GM12864 (cell line): ENCODE measurements at regions not wholly inside any gene's neighbourhood (a gene's known extent, or its start where the extent isn't known, plus 50 kb on each side); places are given as distances from the start of the nearest gene placed in this dataset.
A peak's percentile ranks its signal among the peaks of the same experiment; 100 is the strongest.
"Not testable (repeated sequence)": the region's sequence is repeated elsewhere in the genome, so short reads cannot be mapped to it uniquely, and the experiment has no call there.

Source experiments
- DNase-seq: peaks from one replicate; pipeline ENCODE4 v3.0.0-alpha.2; 2011; ENCODE audit warnings: low read depth
- H3K4me3 ChIP-seq: 2 replicates; pipeline ENCODE4 v1.5.1; 2011; ENCODE audit warnings: mild to moderate bottlenecking, low read depth, low read length, control low read depth
- TF ChIP-seq, protein P1 (sequence below): IDR thresholded peaks from 2 replicates; pipeline ENCODE4 v1.5.1; 2011; ENCODE audit warnings: low read depth, mild to moderate bottlenecking, moderate library complexity, low read length, control low read depth, inconsistent platforms; ENCODE audit errors: missing control alignments

DNA sequence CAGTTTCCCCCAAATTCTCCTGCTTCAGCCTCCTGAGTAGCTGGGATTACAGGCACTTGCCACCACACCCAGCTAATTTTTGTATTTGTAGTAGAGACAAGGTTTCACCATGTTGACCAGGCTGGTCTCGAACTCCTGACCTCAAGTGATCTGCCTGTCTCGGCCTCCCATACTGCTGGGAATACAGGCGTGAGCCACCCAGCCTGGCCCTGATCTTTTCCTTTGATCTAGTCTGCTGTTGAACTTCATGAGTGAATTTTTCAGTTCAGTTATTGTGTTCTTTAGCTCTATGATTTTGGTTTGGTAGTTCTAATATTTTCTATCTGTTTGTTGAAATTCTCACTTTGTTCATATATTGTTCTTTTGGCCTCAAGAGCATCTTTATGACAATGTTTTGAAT is 83.4 kb upstream of the RAP2C start:
- not testable (repeated sequence) for DNase-seq, H3K4me3 ChIP-seq

DNA sequence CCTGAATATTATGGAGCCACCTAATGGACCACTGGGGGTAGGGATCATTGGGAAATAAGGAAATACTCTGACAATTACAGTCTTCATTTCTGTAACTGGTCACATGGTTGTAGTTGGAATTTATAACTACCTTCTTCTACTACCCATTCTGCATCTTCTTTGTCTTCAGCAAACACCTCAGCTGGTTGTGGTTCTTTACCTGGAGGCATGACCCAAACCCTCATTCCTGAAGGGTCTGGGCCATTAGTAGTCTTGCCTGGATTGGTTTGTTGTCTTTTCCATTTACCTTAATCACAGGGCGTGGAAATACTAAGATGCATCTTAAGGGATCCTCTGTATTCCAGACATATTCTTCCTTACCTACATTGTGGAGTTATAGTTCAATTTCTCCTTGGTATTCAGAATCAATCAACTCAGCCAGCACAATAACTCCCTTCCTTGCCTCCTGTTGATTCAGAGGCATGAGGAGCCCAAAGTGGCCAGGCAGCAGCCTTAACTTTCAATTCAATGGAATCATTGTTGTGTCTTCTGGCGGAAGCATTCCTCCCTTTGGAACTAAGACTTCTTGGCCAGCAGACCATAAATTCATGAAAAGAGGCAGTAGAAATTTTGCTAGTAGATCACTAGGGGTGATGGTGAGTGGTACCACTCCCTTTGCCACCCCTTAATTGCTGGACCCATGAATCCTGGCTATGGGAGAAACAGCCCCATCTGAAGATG is 75.7 kb upstream of the RAP2C start:
- no peak overlapping the region for H3K4me3 ChIP-seq
- no peak for DNase-seq
- TF ChIP-seq, protein P1, sequence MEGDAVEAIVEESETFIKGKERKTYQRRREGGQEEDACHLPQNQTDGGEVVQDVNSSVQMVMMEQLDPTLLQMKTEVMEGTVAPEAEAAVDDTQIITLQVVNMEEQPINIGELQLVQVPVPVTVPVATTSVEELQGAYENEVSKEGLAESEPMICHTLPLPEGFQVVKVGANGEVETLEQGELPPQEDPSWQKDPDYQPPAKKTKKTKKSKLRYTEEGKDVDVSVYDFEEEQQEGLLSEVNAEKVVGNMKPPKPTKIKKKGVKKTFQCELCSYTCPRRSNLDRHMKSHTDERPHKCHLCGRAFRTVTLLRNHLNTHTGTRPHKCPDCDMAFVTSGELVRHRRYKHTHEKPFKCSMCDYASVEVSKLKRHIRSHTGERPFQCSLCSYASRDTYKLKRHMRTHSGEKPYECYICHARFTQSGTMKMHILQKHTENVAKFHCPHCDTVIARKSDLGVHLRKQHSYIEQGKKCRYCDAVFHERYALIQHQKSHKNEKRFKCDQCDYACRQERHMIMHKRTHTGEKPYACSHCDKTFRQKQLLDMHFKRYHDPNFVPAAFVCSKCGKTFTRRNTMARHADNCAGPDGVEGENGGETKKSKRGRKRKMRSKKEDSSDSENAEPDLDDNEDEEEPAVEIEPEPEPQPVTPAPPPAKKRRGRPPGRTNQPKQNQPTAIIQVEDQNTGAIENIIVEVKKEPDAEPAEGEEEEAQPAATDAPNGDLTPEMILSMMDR: no peak

DNA sequence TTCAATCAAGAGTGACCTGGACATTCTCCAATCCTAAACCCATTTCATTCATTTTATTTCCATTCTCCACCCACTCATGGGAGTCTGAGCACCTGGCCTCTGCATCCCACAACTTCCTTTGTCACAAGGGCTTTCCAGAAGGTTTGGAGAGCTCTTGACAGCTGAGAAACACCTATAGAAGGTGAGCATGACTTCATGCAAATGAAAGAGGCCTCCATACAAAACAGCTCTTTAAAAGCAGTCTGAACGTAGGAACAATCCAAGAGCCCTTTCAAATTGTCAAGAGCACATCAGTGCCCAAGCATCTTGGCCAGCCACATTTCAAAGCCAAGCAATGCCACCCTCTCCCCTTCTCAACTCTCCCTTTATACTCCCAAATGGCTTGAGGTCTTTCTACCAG is 74.9 kb upstream of the RAP2C start:
- DNase-seq: no peak
- no peak overlapping the region for H3K4me3 ChIP-seq
- TF ChIP-seq, protein P1: no peak

DNA sequence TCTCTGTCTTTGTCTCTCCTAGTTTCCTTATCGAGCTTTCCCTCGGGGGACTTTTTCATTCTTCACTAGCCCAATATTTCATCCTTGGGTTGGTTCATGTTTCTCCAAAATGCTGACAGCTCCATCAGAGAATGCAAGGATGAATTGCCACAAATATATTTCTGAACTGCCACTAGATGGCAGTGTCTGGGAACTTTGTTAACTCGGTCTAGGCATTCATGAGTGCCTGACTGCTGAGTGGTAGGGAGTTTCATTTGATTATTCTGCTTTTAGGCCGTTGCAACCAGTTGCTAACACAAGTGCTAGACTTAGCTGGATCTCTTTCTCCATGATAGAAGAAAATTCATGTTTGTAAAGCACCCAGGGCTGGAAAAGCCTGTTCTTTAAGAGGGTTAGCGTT is 73.5 kb upstream of the RAP2C start:
- no peak overlapping the region for H3K4me3 ChIP-seq
- DNase-seq: peak; percentile 12
- TF ChIP-seq, protein P1: peak; percentile 29

DNA sequence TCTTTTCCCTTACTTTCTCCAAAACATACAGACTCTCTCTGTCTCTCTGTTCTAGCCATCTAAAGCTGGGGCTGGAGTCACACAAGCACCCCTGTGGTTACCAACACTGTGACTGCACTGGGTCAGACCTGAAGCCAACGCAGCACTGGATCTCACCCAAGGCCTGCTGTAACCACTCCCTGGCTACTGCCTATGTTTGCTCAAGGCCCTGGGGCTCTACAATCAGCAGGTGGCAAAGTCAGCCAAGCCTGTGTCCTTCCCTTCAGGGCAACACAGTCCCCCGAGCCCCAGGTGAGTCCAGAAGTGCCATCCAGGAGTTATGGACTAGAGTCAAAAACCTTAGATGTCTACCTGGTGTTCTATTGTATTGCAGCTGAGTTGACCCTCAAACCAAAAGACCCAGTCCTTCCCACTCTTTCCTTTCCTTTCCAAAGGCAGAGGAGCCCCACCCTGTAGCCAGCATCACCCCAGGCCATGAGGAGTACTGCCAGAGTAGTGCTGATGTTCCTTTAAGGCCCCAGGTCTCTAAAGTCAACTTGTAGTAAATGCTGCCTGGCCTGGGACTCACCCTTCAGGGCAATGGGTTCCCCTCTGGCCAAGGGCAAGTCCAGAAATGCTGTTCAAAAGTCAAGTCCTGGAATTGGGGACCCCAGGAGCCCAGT is 58.8 kb upstream of the RAP2C start:
- DNase-seq: no peak
- TF ChIP-seq, protein P1: no peak
- H3K4me3 ChIP-seq: no peak overlapping the region

DNA sequence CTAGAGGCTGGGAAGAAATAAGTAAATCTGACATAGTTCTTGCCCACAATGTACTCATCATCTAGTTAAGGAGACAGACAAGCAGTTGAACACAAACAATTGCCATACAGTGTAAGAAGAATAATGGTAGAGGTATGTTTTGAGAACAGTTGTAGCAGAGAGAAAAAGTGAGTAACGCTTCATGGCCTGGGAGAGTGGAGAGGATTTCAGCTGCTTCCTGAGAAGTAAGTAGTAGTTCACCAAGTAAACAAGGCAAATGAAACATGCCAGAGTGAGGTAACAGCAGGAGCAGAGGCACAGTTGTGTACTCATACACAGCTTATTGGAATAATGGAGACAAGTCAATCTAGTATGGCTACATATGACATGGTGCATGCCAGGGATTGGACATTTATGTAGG is 53.6 kb upstream of the RAP2C start:
- TF ChIP-seq, protein P1: no peak
- no peak for DNase-seq
- no peak overlapping the region for H3K4me3 ChIP-seq

DNA sequence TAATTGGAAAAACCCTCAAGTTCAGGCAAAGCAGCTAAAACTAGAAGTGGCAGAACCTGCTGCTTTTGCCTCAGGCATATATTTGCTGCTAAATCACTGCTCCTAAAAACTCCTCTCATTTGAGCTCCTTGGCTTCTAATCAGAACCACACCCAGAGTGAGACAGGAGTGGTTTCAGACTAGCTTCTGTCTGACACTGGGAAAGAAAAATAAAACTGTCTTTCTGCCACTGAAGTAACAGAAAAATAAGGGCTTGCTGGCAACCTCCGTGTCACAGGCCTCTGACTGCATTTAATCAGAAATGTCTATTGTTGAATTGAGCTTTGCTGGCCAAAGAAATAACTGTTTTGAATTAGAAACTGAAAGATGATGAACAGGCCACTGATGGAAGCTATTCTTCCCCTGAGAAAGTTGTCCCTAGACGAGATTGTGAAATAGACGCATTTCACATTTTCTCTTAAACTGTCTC is 52.1 kb upstream of the RAP2C start:
- no peak for DNase-seq
- H3K4me3 ChIP-seq: no peak overlapping the region
- TF ChIP-seq, protein P1: no peak
